ENCODE measurements at regions not wholly inside any gene's neighbourhood (a gene's known extent, or its start where the extent isn't known, plus 50 kb on each side); places are given as distances from the start of the nearest gene placed in this dataset.

- no peak for TF ChIP-seq ZNF70 (CRISPR knock-in tag; IDR thresholded peaks at IDR 0.05)
- ATAC-seq = no peak
Measured at GRCh38 chr6:14924126-14925024, 321.5 kb upstream of the JARID2 start.

DNA sequence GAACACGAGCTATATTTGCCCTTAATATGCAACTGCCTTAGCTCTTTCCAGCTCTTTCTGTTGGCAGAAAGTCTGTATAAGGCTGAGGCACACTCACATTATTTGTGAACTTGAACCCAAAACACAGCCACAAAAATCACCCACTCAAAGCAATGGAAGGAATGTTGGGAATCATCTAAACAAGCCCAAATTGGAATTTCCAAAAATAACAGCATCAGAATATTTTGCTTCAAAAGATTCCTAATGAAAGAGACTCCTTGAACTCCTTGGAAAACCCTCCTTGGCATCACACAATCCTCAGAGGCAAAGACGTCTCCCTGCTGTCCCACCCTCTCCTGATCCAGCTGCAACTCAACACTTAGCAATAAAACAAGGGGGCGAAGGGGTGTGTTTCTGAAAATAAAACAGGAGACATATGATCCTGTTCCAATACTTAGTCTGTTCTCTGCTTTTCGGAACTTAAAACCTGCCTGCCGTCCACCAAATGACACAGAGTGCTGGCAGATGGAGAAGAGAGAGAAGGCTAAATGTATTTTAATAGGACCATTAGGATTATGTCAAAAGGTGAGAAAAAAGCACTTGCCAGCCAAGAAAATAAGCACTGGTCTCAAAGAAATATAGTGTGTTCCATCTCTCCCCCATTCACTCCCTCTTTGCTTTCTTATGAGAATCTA lies 320.7 kb upstream of the JARID2 start:
- TF ChIP-seq TCF4 (CRISPR knock-in tag; IDR thresholded peaks at IDR 0.05; ENCODE audit: borderline replicate concordance) (no peak), RARB (CRISPR knock-in tag; IDR thresholded peaks at IDR 0.05) (no peak), BACH2 (CRISPR knock-in tag; IDR thresholded peaks at IDR 0.05; ENCODE audit: borderline replicate concordance) (no peak), CSDC2 (CRISPR knock-in tag; IDR thresholded peaks at IDR 0.05) (no peak), TOX (CRISPR knock-in tag; IDR thresholded peaks at IDR 0.05; ENCODE audit: borderline replicate concordance) (no peak), PATZ1 (CRISPR knock-in tag; IDR thresholded peaks at IDR 0.05; ENCODE audit: borderline replicate concordance) (no peak), ESRRG (CRISPR knock-in tag; IDR thresholded peaks at IDR 0.05) (no peak), GLIS3 (CRISPR knock-in tag; IDR thresholded peaks at IDR 0.05) (no peak), ISL1 (CRISPR knock-in tag; IDR thresholded peaks at IDR 0.05) (no peak), ARNTL (CRISPR knock-in tag; IDR thresholded peaks at IDR 0.05; ENCODE audit: borderline replicate concordance, low read depth) (no peak), ZFP30 (CRISPR knock-in tag; IDR thresholded peaks at IDR 0.05) (no peak), CSRNP3 (CRISPR knock-in tag; IDR thresholded peaks at IDR 0.05) (no peak), SNAI2 (CRISPR knock-in tag; IDR thresholded peaks at IDR 0.05) (no peak), ZFP3 (CRISPR knock-in tag; IDR thresholded peaks at IDR 0.05) (no peak), ZC3H10 (CRISPR knock-in tag; IDR thresholded peaks at IDR 0.05) (no peak), ZNF8 (CRISPR knock-in tag; IDR thresholded peaks at IDR 0.05) (no peak)
- TF ChIP-seq, protein P1, sequence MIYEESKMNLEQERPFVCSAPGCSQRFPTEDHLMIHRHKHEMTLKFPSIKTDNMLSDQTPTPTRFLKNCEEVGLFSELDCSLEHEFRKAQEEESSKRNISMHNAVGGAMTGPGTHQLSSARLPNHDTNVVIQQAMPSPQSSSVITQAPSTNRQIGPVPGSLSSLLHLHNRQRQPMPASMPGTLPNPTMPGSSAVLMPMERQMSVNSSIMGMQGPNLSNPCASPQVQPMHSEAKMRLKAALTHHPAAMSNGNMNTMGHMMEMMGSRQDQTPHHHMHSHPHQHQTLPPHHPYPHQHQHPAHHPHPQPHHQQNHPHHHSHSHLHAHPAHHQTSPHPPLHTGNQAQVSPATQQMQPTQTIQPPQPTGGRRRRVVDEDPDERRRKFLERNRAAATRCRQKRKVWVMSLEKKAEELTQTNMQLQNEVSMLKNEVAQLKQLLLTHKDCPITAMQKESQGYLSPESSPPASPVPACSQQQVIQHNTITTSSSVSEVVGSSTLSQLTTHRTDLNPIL (CRISPR knock-in tag; IDR thresholded peaks at IDR 0.05; ENCODE audit: low read depth) = no peak
- TF ChIP-seq, protein P2, sequence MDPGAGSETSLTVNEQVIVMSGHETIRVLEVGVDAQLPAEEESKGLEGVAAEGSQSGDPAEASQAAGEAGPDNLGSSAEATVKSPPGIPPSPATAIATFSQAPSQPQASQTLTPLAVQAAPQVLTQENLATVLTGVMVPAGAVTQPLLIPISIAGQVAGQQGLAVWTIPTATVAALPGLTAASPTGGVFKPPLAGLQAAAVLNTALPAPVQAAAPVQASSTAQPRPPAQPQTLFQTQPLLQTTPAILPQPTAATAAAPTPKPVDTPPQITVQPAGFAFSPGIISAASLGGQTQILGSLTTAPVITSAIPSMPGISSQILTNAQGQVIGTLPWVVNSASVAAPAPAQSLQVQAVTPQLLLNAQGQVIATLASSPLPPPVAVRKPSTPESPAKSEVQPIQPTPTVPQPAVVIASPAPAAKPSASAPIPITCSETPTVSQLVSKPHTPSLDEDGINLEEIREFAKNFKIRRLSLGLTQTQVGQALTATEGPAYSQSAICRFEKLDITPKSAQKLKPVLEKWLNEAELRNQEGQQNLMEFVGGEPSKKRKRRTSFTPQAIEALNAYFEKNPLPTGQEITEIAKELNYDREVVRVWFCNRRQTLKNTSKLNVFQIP (CRISPR knock-in tag; IDR thresholded peaks at IDR 0.05; ENCODE audit: borderline replicate concordance, low read depth) = no peak

GRCh38 chr6:14925699-14926026 lies 320.2 kb upstream of the JARID2 start:
- TF ChIP-seq, protein P2 (CRISPR knock-in tag; IDR thresholded peaks at IDR 0.05; ENCODE audit: borderline replicate concordance, low read depth) = no peak
- no peak for TF ChIP-seq ZFP30 (CRISPR knock-in tag; IDR thresholded peaks at IDR 0.05)
- no peak for TF ChIP-seq PPARA (CRISPR knock-in tag; IDR thresholded peaks at IDR 0.05; ENCODE audit: borderline replicate concordance)
- TF ChIP-seq CSDC2 (CRISPR knock-in tag; IDR thresholded peaks at IDR 0.05) = no peak
- TF ChIP-seq SNAI2 (CRISPR knock-in tag; IDR thresholded peaks at IDR 0.05) = no peak
- no peak for TF ChIP-seq ESRRG (CRISPR knock-in tag; IDR thresholded peaks at IDR 0.05)
- no peak for ATAC-seq

More for the DNA sequence above, 320.7 kb upstream of the JARID2 start:
- ATAC-seq = no peak
